PC-3 (cell line): ENCODE measurements at regions not wholly inside any gene's neighbourhood (a gene's known extent, or its start where the extent isn't known, plus 50 kb on each side); places are given as distances from the start of the nearest gene placed in this dataset.

Experiments used
- ATAC-seq: fragments of 200-7000 bp; cut with Tn5 transposase; 2 replicates; pipeline ENCODE4 v1.9.1; 2020; ENCODE audit warnings: mild to moderate bottlenecking, moderate library complexity
- BruUV-seq: library from RNA; stranded (reverse); fragments of 400-500 nt; replicated peaks from 2 replicates; lab custom pipeline; 2021; lab: Mats Ljungman, UMichigan
- CTCF ChIA-PET: fragments of 300-600 bp; sonication (Branson Sonifier 250); formaldehyde crosslinking; loops from one replicate; lab custom pipeline; 2022; ENCODE audit warnings: antibody characterized with exemption; lab: Charles Lee
- POLR2A ChIA-PET: fragments of 300-600 bp; sonication (Branson Sonifier 250); formaldehyde crosslinking; loops from one replicate; lab custom pipeline; 2022; ENCODE audit warnings: antibody characterized with exemption; ENCODE audit not compliant: unreplicated experiment; lab: Charles Lee
- DNase-seq: peaks from one replicate; pipeline ENCODE4 v3.0.0-alpha.2; 2015
- H2AFZ ChIP-seq: fragments of 300-600 bp; sonication (generic); 2 replicates; pipeline ENCODE4 v1.6.0; 2016; ENCODE audit warnings: antibody characterized with exemption, low read length
- H3F3A ChIP-seq: fragments of 300-600 bp; sonication (generic); one replicate; pipeline ENCODE4 v1.6.0; 2017; ENCODE audit warnings: antibody characterized with exemption, low read length, control low read depth, mild to moderate bottlenecking; ENCODE audit not compliant: unreplicated experiment
- H3K27ac ChIP-seq: fragments of 300-600 bp; sonication (generic); 2 replicates; pipeline ENCODE4 v1.5.1; 2016; ENCODE audit warnings: mild to moderate bottlenecking, low read length
- H3K27me3 ChIP-seq: fragments of 300-600 bp; sonication (generic); 2 replicates; pipeline ENCODE4 v1.6.1; 2016; ENCODE audit warnings: low read length, mixed read lengths
- H3K36me3 ChIP-seq: fragments of 300-600 bp; sonication (generic); 2 replicates; pipeline ENCODE4 v1.6.1; 2016; ENCODE audit warnings: low read depth, mixed run types, low read length, mixed read lengths
- H3K4me1 ChIP-seq: fragments of 300-600 bp; sonication (generic); 2 replicates; pipeline ENCODE4 v1.5.1; 2016; ENCODE audit warnings: low read length; ENCODE audit not compliant: insufficient read depth
- H3K4me2 ChIP-seq: fragments of 300-600 bp; sonication (generic); 2 replicates; pipeline ENCODE4 v1.6.0; 2016; ENCODE audit warnings: low read length
- H3K4me3 ChIP-seq: fragments of 300-600 bp; sonication (generic); 2 replicates; pipeline ENCODE4 v1.5.1; 2016; ENCODE audit warnings: mild to moderate bottlenecking, low read length, mixed read lengths
- H3K79me2 ChIP-seq: fragments of 300-600 bp; sonication (generic); 2 replicates; pipeline ENCODE4 v1.6.1; 2017; ENCODE audit warnings: low read length, mixed read lengths
- H3K9ac ChIP-seq: fragments of 300-600 bp; sonication (generic); 2 replicates; pipeline ENCODE4 v1.6.0; 2016; ENCODE audit warnings: mild to moderate bottlenecking, low read length
- H3K9me2 ChIP-seq: fragments of 300-600 bp; sonication (generic); replicated peaks from 2 replicates; pipeline ENCODE4 v1.6.1; 2016; ENCODE audit warnings: mixed run types, low read length, mixed read lengths
- H3K9me3 ChIP-seq: fragments of 300-600 bp; sonication (generic); 2 replicates; pipeline ENCODE4 v1.6.1; 2016; ENCODE audit warnings: low read length, mixed read lengths
- H4K20me1 ChIP-seq: fragments of 300-600 bp; sonication (generic); 2 replicates; pipeline ENCODE4 v1.6.1; 2016; ENCODE audit warnings: low read length, mixed read lengths
- CTCF ChIP-seq: fragments of 300-600 bp; sonication (generic); conservative IDR thresholded peaks from 2 replicates; pipeline ENCODE4 v1.5.1; 2017; ENCODE audit warnings: antibody characterized with exemption, low read depth, mild to moderate bottlenecking, low read length
- EZH2 ChIP-seq: fragments of 300-600 bp; sonication (generic); IDR thresholded peaks from one replicate; pipeline ENCODE4 v1.6.1; 2017; ENCODE audit warnings: antibody characterized with exemption, mild to moderate bottlenecking, low read length; ENCODE audit not compliant: unreplicated experiment
- EZH2phosphoT487 ChIP-seq: fragments of 300-600 bp; sonication (generic); IDR thresholded peaks from 2 replicates; pipeline ENCODE4 v1.6.1; 2018; ENCODE audit warnings: mild to moderate bottlenecking, antibody characterized with exemption, low read length, borderline replicate concordance
- intact Hi-C: fragments of 100-400 bp; cut with micrococcal nuclease; formaldehyde crosslinking; loops from 2 replicates; pipeline ENCODE4 v1.9.0; 2023

GRCh38 chr20:19025430-19026120 lies 186.9 kb upstream of the SLC24A3 start:
- Histone ChIP-seq H2AFZ (no peak overlapping the region), H3K9me3 (no peaks in the 10 kb centered on the region), H3F3A (no peaks in the 10 kb centered on the region), H4K20me1 (no peaks in the 10 kb centered on the region), H3K27ac (no peak overlapping the region), H3K4me1 (no peaks in the 10 kb centered on the region), H3K4me3 (no peak overlapping the region), H3K9me2 (no peaks in the 10 kb centered on the region), H3K9ac (no peak overlapping the region), H3K4me2 (no peak overlapping the region), H3K79me2 (no peaks in the 10 kb centered on the region), H3K27me3 (peaks cover 46% of the 10 kb centered on the region), H3K36me3 (no peaks in the 10 kb centered on the region)
- POLR2A ChIA-PET, result no interaction called here
- no TSS peak for BruUV-seq
- CTCF ChIA-PET, result no interaction called here
- TF ChIP-seq EZH2phosphoT487 (no peak), CTCF (no peak)
- ATAC-seq (no peak), DNase-seq (no peak)
- intact Hi-C loops, result no loop called here

GRCh38 chr20:19026121-19026878 lies 186.1 kb upstream of the SLC24A3 start:
- no peak overlapping the region for H3K4me3 ChIP-seq
- no peaks in the 10 kb centered on the region for H3K36me3 ChIP-seq
- peaks cover 46% of the 10 kb centered on the region for H3K27me3 ChIP-seq
- CTCF ChIA-PET, result no interaction called here
- no peaks in the 10 kb centered on the region for H3K9me3 ChIP-seq
- H3K79me2 ChIP-seq, result no peaks in the 10 kb centered on the region
- no peaks in the 10 kb centered on the region for H3F3A ChIP-seq
- H3K9ac ChIP-seq, result no peak overlapping the region
- intact Hi-C loops, result no loop called here
- no peak for ATAC-seq
- no peaks in the 10 kb centered on the region for H4K20me1 ChIP-seq
- DNase-seq, result no peak
- BruUV-seq, result no TSS peak
- H3K27ac ChIP-seq, result no peak overlapping the region
- TF ChIP-seq EZH2 (no peak), CTCF (no peak), EZH2phosphoT487 (no peak)
- no peak overlapping the region for H3K4me2 ChIP-seq
- POLR2A ChIA-PET, result no interaction called here
- H2AFZ ChIP-seq, result no peak overlapping the region
- no peaks in the 10 kb centered on the region for H3K9me2 ChIP-seq
- no peaks in the 10 kb centered on the region for H3K4me1 ChIP-seq
